Esophagus muscularis mucosa (tissue), 4 donors: ENCODE measurements at regions not wholly inside any gene's neighbourhood (a gene's known extent, or its start where the extent isn't known, plus 50 kb on each side); places are given as distances from the start of the nearest gene placed in this dataset.

ENCODE experiments used
- DNase-seq: peaks from one replicate; pipeline ENCODE4 v3.0.0-alpha.2; 2017; ENCODE audit errors: extremely low spot score
- H3K27ac ChIP-seq, 4 donors: fragments of 200-600 bp; sonication (generic); replicated peaks in 1 of 4; 1 replicate in 3 of 4; 2 replicates in 1 of 4; pipeline ENCODE4 v1.5.1; 2016 to 2019; ENCODE audit warnings: mild to moderate bottlenecking in 1 of 4
- H3K27me3 ChIP-seq, 4 donors: fragments of 200-600 bp; sonication (generic); one replicate each; pipeline versions ENCODE4 v1.5.1 to v1.6.0; 2016 to 2019
- H3K36me3 ChIP-seq, 4 donors: fragments of 200-600 bp; sonication (generic); one replicate each; pipeline ENCODE4 v1.5.1; 2016 to 2019
- H3K4me1 ChIP-seq, 4 donors: fragments of 200-600 bp; sonication (generic); one replicate each; pipeline ENCODE4 v1.5.1; 2016 to 2019
- H3K4me3 ChIP-seq, 4 donors: fragments of 200-600 bp; sonication (generic); 1 replicate in 2 of 4; 2 replicates in 2 of 4; pipeline ENCODE4 v1.5.1; 2016 to 2019; ENCODE audit warnings: mild to moderate bottlenecking in 4 of 4, moderate library complexity in 1 of 4
- H3K9me3 ChIP-seq, 4 donors: fragments of 200-600 bp; sonication (generic); 1 replicate in 3 of 4; 2 replicates in 1 of 4; pipeline ENCODE4 v1.5.1; 2016 to 2019
- CTCF ChIP-seq, 3 experiments: fragments of 200-600 bp in 2 of 3; fragments of 450-650 bp in 1 of 3; sonication (generic) in 2 of 3; IDR thresholded peaks; one replicate each; pipeline ENCODE4 v1.5.1; 2017 to 2019; ENCODE audit warnings: antibody characterized with exemption in 3 of 3, mild to moderate bottlenecking in 2 of 3, moderate library complexity in 1 of 3
- EP300 ChIP-seq: sonication (generic); formaldehyde crosslinking; IDR thresholded peaks from one replicate; pipeline ENCODE4 v1.6.1; 2017; ENCODE audit warnings: antibody characterized with exemption
- POLR2A ChIP-seq: fragments of 450-650 bp; IDR thresholded peaks from one replicate; pipeline ENCODE4 v1.6.1; 2017; ENCODE audit warnings: antibody characterized with exemption, moderate library complexity, mild to moderate bottlenecking, low read depth
- POLR2AphosphoS5 ChIP-seq, 2 donors: sonication (generic); formaldehyde crosslinking; IDR thresholded peaks; one replicate each; pipeline ENCODE4 v1.6.1; 2017; ENCODE audit warnings: antibody characterized with exemption in 2 of 2
- WGBS: methylation state at CpG from one replicate; pipeline ENCODE4 v1.1.5; 2018; 5-methylcytosine and 5-hydroxymethylcytosine counted together
- intact Hi-C: fragments of 100-400 bp; cut with DNase I; formaldehyde crosslinking; loops from one replicate; pipeline ENCODE4 v1.15.1; 2023

GRCh38 chr11:87861030-87861429 lies 314.2 kb downstream of the RAB38 start:
- no peak for DNase-seq
- Histone ChIP-seq H3K9me3 (no peaks in the 10 kb centered on the region), H3K36me3 (no peaks in the 10 kb centered on the region), H3K27ac (no peak overlapping the region), H3K27me3 (no peaks in the 10 kb centered on the region), H3K4me3 (no peak overlapping the region), H3K4me1 (peaks cover 0 to 8% (median 7%) of the 10 kb centered on the region in 4 donors)
- WGBS, result 68% methylated on average over 4 of the region's 4 CpGs
- intact Hi-C loops, result no loop called here
- TF ChIP-seq POLR2A (no peak), POLR2AphosphoS5 (IDR thresholded peaks at IDR 0.05) (no peak), CTCF (IDR thresholded peaks at IDR 0.05) (no peak), EP300 (no peak)

- TF ChIP-seq POLR2A (no peak), POLR2AphosphoS5 (IDR thresholded peaks at IDR 0.05) (no peak), CTCF (IDR thresholded peaks at IDR 0.05) (no peak), EP300 (no peak)
- WGBS, result 25% methylated on average over 1 of the region's 1 CpG
- Histone ChIP-seq H3K27ac (no peak overlapping the region), H3K27me3 (no peaks in the 10 kb centered on the region), H3K9me3 (no peaks in the 10 kb centered on the region), H3K4me1 (peaks cover 0 to 8% (median 7%) of the 10 kb centered on the region in 4 donors), H3K36me3 (no peaks in the 10 kb centered on the region), H3K4me3 (no peak overlapping the region)
- DNase-seq, result no peak
- intact Hi-C loops, result no loop called here
These were observed 315.6 kb downstream of the RAB38 start for GRCh38 chr11:87859636-87860035.

GRCh38 chr11:87851827-87852226 lies 323.4 kb downstream of the RAB38 start:
- Histone ChIP-seq H3K36me3 (no peaks in the 10 kb centered on the region), H3K9me3 (no peaks in the 10 kb centered on the region), H3K27me3 (no peaks in the 10 kb centered on the region), H3K4me1 (no peaks in the 10 kb centered on the region), H3K4me3 (no peak overlapping the region), H3K27ac (no peak overlapping the region)
- DNase-seq, result no peak
- intact Hi-C loops, result no loop called here
- 73% methylated on average over 1 of the region's 1 CpG for WGBS
- no peak for TF ChIP-seq CTCF (IDR thresholded peaks at IDR 0.05)
- no peak for TF ChIP-seq POLR2AphosphoS5 (IDR thresholded peaks at IDR 0.05)
- no peak for TF ChIP-seq EP300
- no peak for TF ChIP-seq POLR2A

GRCh38 chr11:87851234-87851633 lies 324.0 kb downstream of the RAB38 start:
- intact Hi-C loops, result no loop called here
- 49% methylated on average over 2 of the region's 2 CpGs for WGBS
- Histone ChIP-seq H3K9me3 (no peaks in the 10 kb centered on the region), H3K4me3 (no peak overlapping the region), H3K27ac (no peak overlapping the region), H3K36me3 (no peaks in the 10 kb centered on the region), H3K27me3 (no peaks in the 10 kb centered on the region), H3K4me1 (no peaks in the 10 kb centered on the region)
- DNase-seq, result no peak
- TF ChIP-seq CTCF (IDR thresholded peaks at IDR 0.05), result no peak
- no peak for TF ChIP-seq POLR2A
- no peak for TF ChIP-seq POLR2AphosphoS5 (IDR thresholded peaks at IDR 0.05)
- no peak for TF ChIP-seq EP300

GRCh38 chr11:87849216-87849615 lies 326.0 kb downstream of the RAB38 start:
- intact Hi-C loops, result no loop called here
- no peaks in the 10 kb centered on the region for H3K4me1 ChIP-seq
- TF ChIP-seq POLR2A, result no peak
- TF ChIP-seq EP300, result no peak
- TF ChIP-seq POLR2AphosphoS5 (IDR thresholded peaks at IDR 0.05), result no peak
- TF ChIP-seq CTCF (IDR thresholded peaks at IDR 0.05), result no peak
- no peaks in the 10 kb centered on the region for H3K27me3 ChIP-seq
- H3K4me3 ChIP-seq, result no peak overlapping the region
- H3K9me3 ChIP-seq, result no peaks in the 10 kb centered on the region
- 81% methylated on average over 2 of the region's 2 CpGs for WGBS
- H3K36me3 ChIP-seq, result no peaks in the 10 kb centered on the region
- H3K27ac ChIP-seq, result no peak overlapping the region
- no peak for DNase-seq
